ENCODE measurements at regions not wholly inside any gene's neighbourhood (a gene's known extent, or its start where the extent isn't known, plus 50 kb on each side); places are given as distances from the start of the nearest gene placed in this dataset.

DNA sequence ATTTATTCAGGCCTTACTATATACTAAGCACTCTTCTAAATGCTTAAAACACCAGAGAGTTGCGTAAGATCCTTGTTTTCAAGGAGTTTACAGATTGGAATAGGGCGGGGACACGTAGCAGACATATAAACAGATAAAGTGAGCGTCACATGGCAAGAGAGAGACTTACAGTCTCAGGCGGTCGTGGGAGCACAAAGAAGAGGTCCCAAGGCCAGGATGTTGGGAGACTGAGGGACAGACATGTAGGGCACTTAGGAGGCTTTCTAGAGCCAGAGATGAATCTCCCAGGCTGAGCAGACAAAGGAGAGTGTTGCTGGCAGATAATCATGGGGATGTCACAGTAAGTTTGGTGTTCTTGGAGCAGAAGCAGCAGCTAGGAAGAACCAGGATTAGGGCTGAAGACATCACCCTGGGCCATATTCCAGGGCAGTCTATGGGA, 119.1 kb upstream of the ANKFN1 start:
- TF ChIP-seq, protein P1, sequence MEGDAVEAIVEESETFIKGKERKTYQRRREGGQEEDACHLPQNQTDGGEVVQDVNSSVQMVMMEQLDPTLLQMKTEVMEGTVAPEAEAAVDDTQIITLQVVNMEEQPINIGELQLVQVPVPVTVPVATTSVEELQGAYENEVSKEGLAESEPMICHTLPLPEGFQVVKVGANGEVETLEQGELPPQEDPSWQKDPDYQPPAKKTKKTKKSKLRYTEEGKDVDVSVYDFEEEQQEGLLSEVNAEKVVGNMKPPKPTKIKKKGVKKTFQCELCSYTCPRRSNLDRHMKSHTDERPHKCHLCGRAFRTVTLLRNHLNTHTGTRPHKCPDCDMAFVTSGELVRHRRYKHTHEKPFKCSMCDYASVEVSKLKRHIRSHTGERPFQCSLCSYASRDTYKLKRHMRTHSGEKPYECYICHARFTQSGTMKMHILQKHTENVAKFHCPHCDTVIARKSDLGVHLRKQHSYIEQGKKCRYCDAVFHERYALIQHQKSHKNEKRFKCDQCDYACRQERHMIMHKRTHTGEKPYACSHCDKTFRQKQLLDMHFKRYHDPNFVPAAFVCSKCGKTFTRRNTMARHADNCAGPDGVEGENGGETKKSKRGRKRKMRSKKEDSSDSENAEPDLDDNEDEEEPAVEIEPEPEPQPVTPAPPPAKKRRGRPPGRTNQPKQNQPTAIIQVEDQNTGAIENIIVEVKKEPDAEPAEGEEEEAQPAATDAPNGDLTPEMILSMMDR (IDR thresholded peaks at IDR 0.05; ENCODE audit: poor library complexity, severe bottlenecking): no peak
- TF ChIP-seq TAF1 (IDR thresholded peaks at IDR 0.05; ENCODE audit: low read depth): no peak
- no peak for TF ChIP-seq POLR2AphosphoS5 (IDR thresholded peaks at IDR 0.05)
- no peak for TF ChIP-seq MXI1 (conservative IDR thresholded peaks at IDR 0.05; ENCODE audit: poor library complexity, severe bottlenecking)
- no peak for TF ChIP-seq EZH2 (IDR thresholded peaks at IDR 0.05; ENCODE audit: borderline replicate concordance, insufficient read depth, low read length, poor library complexity, severe bottlenecking)
- TF ChIP-seq EP300 (conservative IDR thresholded peaks at IDR 0.05; ENCODE audit: poor library complexity, severe bottlenecking): no peak
